Suprapubic skin (tissue), 4 donors: ENCODE measurements at regions not wholly inside any gene's neighbourhood (a gene's known extent, or its start where the extent isn't known, plus 50 kb on each side); places are given as distances from the start of the nearest gene placed in this dataset.

Source experiments
- DNase-seq, 2 donors: peaks; one replicate each; pipeline ENCODE4 v3.0.0-alpha.2; 2019; ENCODE audit warnings: low spot score in 2 of 2
- H3K27ac ChIP-seq: fragments of 200-600 bp; sonication (generic); one replicate; pipeline ENCODE4 v1.5.1; 2019
- H3K27me3 ChIP-seq: fragments of 200-600 bp; sonication (generic); one replicate; pipeline ENCODE4 v1.5.1; 2019
- H3K36me3 ChIP-seq: fragments of 200-600 bp; sonication (generic); one replicate; pipeline ENCODE4 v1.5.1; 2019
- H3K4me1 ChIP-seq: fragments of 200-600 bp; sonication (generic); one replicate; pipeline ENCODE4 v1.5.1; 2019
- H3K4me3 ChIP-seq: fragments of 200-600 bp; sonication (generic); one replicate; pipeline ENCODE4 v1.5.1; 2019; ENCODE audit warnings: mild to moderate bottlenecking
- H3K9me3 ChIP-seq: fragments of 200-600 bp; sonication (generic); one replicate; pipeline ENCODE4 v1.5.1; 2019
- EP300 ChIP-seq: sonication (generic); formaldehyde crosslinking; IDR thresholded peaks from one replicate; pipeline ENCODE4 v1.6.1; 2017; ENCODE audit warnings: antibody characterized with exemption
- POLR2A ChIP-seq, 2 donors: fragments of 450-650 bp; IDR thresholded peaks; one replicate each; pipeline ENCODE4 v1.6.1; 2017; ENCODE audit warnings: antibody characterized with exemption in 2 of 2, mild to moderate bottlenecking in 2 of 2, moderate library complexity in 2 of 2
- POLR2AphosphoS5 ChIP-seq, 3 donors: sonication (generic); formaldehyde crosslinking; IDR thresholded peaks; one replicate each; pipeline ENCODE4 v1.6.1; 2017; ENCODE audit warnings: antibody characterized with exemption in 3 of 3
- WGBS: methylation state at CpG from one replicate; pipeline ENCODE4 v1.1.5; 2018; 5-methylcytosine and 5-hydroxymethylcytosine counted together
- TF ChIP-seq, protein P1 (sequence below), 2 donors: fragments of 200-600 bp in 1 of 2; fragments of 450-650 bp in 1 of 2; sonication (generic) in 1 of 2; IDR thresholded peaks; one replicate each; pipeline ENCODE4 v1.5.1; 2016 to 2019; ENCODE audit warnings: antibody characterized with exemption in 2 of 2, mild to moderate bottlenecking in 1 of 2, moderate library complexity in 1 of 2

DNA sequence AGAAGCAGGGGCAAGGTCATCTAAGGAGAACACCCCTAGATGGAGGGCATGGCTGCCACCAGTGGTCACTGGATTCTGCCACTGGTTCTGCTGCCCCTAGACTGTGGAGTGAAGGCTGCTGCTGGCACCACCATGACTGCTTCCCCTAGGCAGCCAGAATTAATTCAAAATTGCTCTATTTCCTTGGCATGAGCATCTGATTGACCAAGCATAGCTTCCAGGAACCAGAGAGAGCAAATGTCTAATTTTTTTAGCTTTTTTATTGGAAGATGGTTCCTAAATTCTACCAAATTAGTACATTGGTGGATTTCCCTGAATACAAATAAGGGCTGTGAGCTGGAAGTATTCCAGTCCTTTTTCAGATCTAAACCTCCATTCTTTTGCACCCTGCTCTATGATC, 270.2 kb upstream of the GBE1 start:
- Histone ChIP-seq H3K27ac (no peak overlapping the region), H3K4me3 (no peak overlapping the region), H3K27me3 (no peaks in the 10 kb centered on the region), H3K9me3 (no peaks in the 10 kb centered on the region), H3K36me3 (no peaks in the 10 kb centered on the region), H3K4me1 (peaks cover 3% of the 10 kb centered on the region)
- no peak for DNase-seq
- TF ChIP-seq POLR2AphosphoS5 (IDR thresholded peaks at IDR 0.05) (no peak), POLR2A (IDR thresholded peaks at IDR 0.05) (no peak), EP300 (no peak)
- TF ChIP-seq, protein P1, sequence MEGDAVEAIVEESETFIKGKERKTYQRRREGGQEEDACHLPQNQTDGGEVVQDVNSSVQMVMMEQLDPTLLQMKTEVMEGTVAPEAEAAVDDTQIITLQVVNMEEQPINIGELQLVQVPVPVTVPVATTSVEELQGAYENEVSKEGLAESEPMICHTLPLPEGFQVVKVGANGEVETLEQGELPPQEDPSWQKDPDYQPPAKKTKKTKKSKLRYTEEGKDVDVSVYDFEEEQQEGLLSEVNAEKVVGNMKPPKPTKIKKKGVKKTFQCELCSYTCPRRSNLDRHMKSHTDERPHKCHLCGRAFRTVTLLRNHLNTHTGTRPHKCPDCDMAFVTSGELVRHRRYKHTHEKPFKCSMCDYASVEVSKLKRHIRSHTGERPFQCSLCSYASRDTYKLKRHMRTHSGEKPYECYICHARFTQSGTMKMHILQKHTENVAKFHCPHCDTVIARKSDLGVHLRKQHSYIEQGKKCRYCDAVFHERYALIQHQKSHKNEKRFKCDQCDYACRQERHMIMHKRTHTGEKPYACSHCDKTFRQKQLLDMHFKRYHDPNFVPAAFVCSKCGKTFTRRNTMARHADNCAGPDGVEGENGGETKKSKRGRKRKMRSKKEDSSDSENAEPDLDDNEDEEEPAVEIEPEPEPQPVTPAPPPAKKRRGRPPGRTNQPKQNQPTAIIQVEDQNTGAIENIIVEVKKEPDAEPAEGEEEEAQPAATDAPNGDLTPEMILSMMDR (IDR thresholded peaks at IDR 0.05), result no peak

DNA sequence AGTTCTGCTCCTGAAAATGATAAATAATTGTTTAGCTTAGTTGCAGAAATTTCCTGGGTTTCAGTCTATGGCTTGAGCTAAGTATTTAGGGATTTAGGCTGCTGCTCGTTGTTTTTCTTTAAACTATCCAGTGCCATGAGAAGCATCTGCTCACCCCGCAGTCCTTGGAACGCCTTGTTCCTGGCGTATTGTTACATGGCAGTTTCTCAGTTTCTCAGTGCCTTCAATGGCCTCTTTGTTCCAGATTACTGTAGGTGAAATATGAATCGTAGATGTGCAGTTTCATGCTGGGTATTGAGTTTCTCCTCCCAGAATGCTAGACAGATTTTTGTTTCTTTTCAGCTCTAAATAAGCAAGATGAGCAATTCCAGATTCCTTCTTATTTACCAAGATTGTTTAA, 269.5 kb upstream of the GBE1 start:
- Histone ChIP-seq H3K4me1 (peaks cover 3% of the 10 kb centered on the region), H3K9me3 (no peaks in the 10 kb centered on the region), H3K4me3 (no peak overlapping the region), H3K27me3 (no peaks in the 10 kb centered on the region), H3K27ac (no peak overlapping the region), H3K36me3 (no peaks in the 10 kb centered on the region)
- TF ChIP-seq, protein P1 (IDR thresholded peaks at IDR 0.05), result no peak
- no peak for TF ChIP-seq POLR2A (IDR thresholded peaks at IDR 0.05)
- TF ChIP-seq EP300, result no peak
- no peak for TF ChIP-seq POLR2AphosphoS5 (IDR thresholded peaks at IDR 0.05)
- 49% methylated on average over 5 of the region's 5 CpGs for WGBS
- no peak for DNase-seq

GRCh38 chr3:82022836-82023235, 261.4 kb upstream of the GBE1 start:
- Histone ChIP-seq H3K9me3 (no peaks in the 10 kb centered on the region), H3K27me3 (no peaks in the 10 kb centered on the region), H3K36me3 (no peaks in the 10 kb centered on the region), H3K4me3 (no peak overlapping the region), H3K27ac (no peak overlapping the region), H3K4me1 (no peaks in the 10 kb centered on the region)
- DNase-seq, result no peak
- 69% methylated on average over 3 of the region's 3 CpGs for WGBS
- TF ChIP-seq EP300, result no peak
- no peak for TF ChIP-seq POLR2AphosphoS5 (IDR thresholded peaks at IDR 0.05)
- no peak for TF ChIP-seq POLR2A (IDR thresholded peaks at IDR 0.05)
- TF ChIP-seq, protein P1 (IDR thresholded peaks at IDR 0.05), result no peak

DNA sequence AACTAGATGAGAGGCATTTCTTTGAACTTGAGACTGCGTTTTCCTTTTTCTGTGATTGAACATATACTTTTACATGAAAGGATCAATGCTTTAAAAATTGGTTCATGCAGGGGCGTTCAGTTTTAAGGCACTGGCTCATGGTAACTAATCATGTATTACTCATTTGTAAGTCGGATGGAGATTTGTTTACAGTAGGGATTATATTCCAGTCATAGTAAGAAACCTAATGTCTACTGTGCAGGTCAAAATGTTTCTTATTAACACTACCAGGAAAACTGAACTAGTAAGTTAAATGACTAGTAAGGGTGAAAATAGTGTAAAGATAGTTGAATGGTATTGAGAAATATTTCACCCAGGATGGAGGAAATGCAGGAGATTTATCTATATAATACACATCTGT, 258.8 kb upstream of the GBE1 start:
- no peak for DNase-seq
- WGBS, result 78% methylated on average over 3 of the region's 3 CpGs
- no peaks in the 10 kb centered on the region for H3K36me3 ChIP-seq

GRCh38 chr3:82015241-82015640, 253.8 kb upstream of the GBE1 start:
- Histone ChIP-seq H3K36me3 (no peaks in the 10 kb centered on the region), H3K4me3 (no peak overlapping the region), H3K9me3 (no peaks in the 10 kb centered on the region), H3K27me3 (no peaks in the 10 kb centered on the region), H3K27ac (no peak overlapping the region), H3K4me1 (no peaks in the 10 kb centered on the region)
- TF ChIP-seq EP300 (no peak), POLR2A (IDR thresholded peaks at IDR 0.05) (no peak), POLR2AphosphoS5 (IDR thresholded peaks at IDR 0.05) (no peak)
- TF ChIP-seq, protein P1 (IDR thresholded peaks at IDR 0.05), result no peak
- DNase-seq, result no peak
- 60% methylated on average over 1 of the region's 1 CpG for WGBS

More for the DNA sequence above, 258.8 kb upstream of the GBE1 start:
- no peaks in the 10 kb centered on the region for H3K27me3 ChIP-seq
- TF ChIP-seq EP300, result no peak
- TF ChIP-seq POLR2AphosphoS5 (IDR thresholded peaks at IDR 0.05), result no peak
- no peak for TF ChIP-seq POLR2A (IDR thresholded peaks at IDR 0.05)
- TF ChIP-seq, protein P1 (IDR thresholded peaks at IDR 0.05), result no peak
- H3K4me3 ChIP-seq, result no peak overlapping the region
- H3K27ac ChIP-seq, result no peak overlapping the region
- H3K9me3 ChIP-seq, result no peaks in the 10 kb centered on the region
- no peaks in the 10 kb centered on the region for H3K4me1 ChIP-seq
